HG03432 (cell line): ENCODE measurements at regions not wholly inside any gene's neighbourhood (a gene's known extent, or its start where the extent isn't known, plus 50 kb on each side); places are given as distances from the start of the nearest gene placed in this dataset.
"Not testable (repeated sequence)": the region's sequence is repeated elsewhere in the genome, so short reads cannot be mapped to it uniquely, and the experiment has no call there.

Experiments used
- ATAC-seq: cut with Tn5 transposase; IDR thresholded peaks from one replicate; pipeline ENCODE4 v1.9.1; 2021; ENCODE audit warnings: mild to moderate bottlenecking, moderate library complexity; ENCODE audit not compliant: unreplicated experiment

- ATAC-seq = no peak
Measured at GRCh38 chr5:91635950-91636734, 253.0 kb upstream of the ARRDC3 start.

- no peak for ATAC-seq
Measured at GRCh38 chr5:91632871-91633270, 249.8 kb upstream of the ARRDC3 start.

GRCh38 chr5:91611746-91612145, 228.6 kb upstream of the ARRDC3 start:
- no peak for ATAC-seq

- no peak for ATAC-seq
Measured at GRCh38 chr5:91607675-91608074, 224.6 kb upstream of the ARRDC3 start.

GRCh38 chr5:91599863-91600262, 216.7 kb upstream of the ARRDC3 start:
- no peak for ATAC-seq

- ATAC-seq = no peak
Measured at GRCh38 chr5:91598216-91598615, 215.1 kb upstream of the ARRDC3 start.

GRCh38 chr5:91595424-91595823, 212.3 kb upstream of the ARRDC3 start:
- ATAC-seq = no peak

GRCh38 chr5:91591076-91591475, 208.0 kb upstream of the ARRDC3 start:
- no peak for ATAC-seq

- no peak for ATAC-seq
Measured at GRCh38 chr5:91586232-91586631, 203.1 kb upstream of the ARRDC3 start.

- ATAC-seq = no peak
Measured at GRCh38 chr5:91584352-91584751, 201.2 kb upstream of the ARRDC3 start.

GRCh38 chr5:91566012-91566411, 182.9 kb upstream of the ARRDC3 start:
- ATAC-seq = not testable (repeated sequence)

GRCh38 chr5:91562922-91563321, 179.8 kb upstream of the ARRDC3 start:
- no peak for ATAC-seq

GRCh38 chr5:91541696-91542095, 158.6 kb upstream of the ARRDC3 start:
- no peak for ATAC-seq

- ATAC-seq = no peak
Measured at GRCh38 chr5:91538179-91538578, 155.1 kb upstream of the ARRDC3 start.

GRCh38 chr5:91535499-91535898, 152.4 kb upstream of the ARRDC3 start:
- ATAC-seq = no peak

- no peak for ATAC-seq
Measured at GRCh38 chr5:91534332-91534731, 151.2 kb upstream of the ARRDC3 start.

- no peak for ATAC-seq
Measured at GRCh38 chr5:91532779-91533178, 149.7 kb upstream of the ARRDC3 start.

GRCh38 chr5:91532281-91532680, 149.2 kb upstream of the ARRDC3 start:
- ATAC-seq = no peak

- no peak for ATAC-seq
Measured at GRCh38 chr5:91528831-91529230, 145.7 kb upstream of the ARRDC3 start.

- no peak for ATAC-seq
Measured at GRCh38 chr5:91521785-91522184, 138.7 kb upstream of the ARRDC3 start.

- no peak for ATAC-seq
Measured at GRCh38 chr5:91521334-91521733, 138.2 kb upstream of the ARRDC3 start.

GRCh38 chr5:91514400-91514799, 131.3 kb upstream of the ARRDC3 start:
- ATAC-seq = no peak

GRCh38 chr5:91503321-91503720, 120.2 kb upstream of the ARRDC3 start:
- no peak for ATAC-seq
